ENCODE measurements at regions not wholly inside any gene's neighbourhood (a gene's known extent, or its start where the extent isn't known, plus 50 kb on each side); places are given as distances from the start of the nearest gene placed in this dataset.

- Histone ChIP-seq H3K4me3 (ENCODE audit: low read depth, low read length, poor library complexity, severe bottlenecking) (no peak overlapping the region), H3K4me2 (ENCODE audit: low read length) (no peak overlapping the region), H3F3A (ENCODE audit: insufficient read depth, low read length) (no peaks in the 10 kb centered on the region), H3K27ac (ENCODE audit: low read depth, low read length, poor library complexity, severe bottlenecking) (no peak overlapping the region), H4K20me1 (ENCODE audit: insufficient read depth, low read length) (no peaks in the 10 kb centered on the region), H3K27me3 (ENCODE audit: insufficient read depth, low read length) (no peaks in the 10 kb centered on the region), H2AFZ (ENCODE audit: low read length) (no peak overlapping the region), H3K4me1 (ENCODE audit: insufficient read depth, low read length, severe bottlenecking) (no peaks in the 10 kb centered on the region), H3K79me2 (ENCODE audit: insufficient read depth, low read length) (no peaks in the 10 kb centered on the region), H3K9me2 (ENCODE audit: low read depth, low read length) (no peaks in the 10 kb centered on the region), H3K36me3 (ENCODE audit: insufficient read depth, low read length) (no peaks in the 10 kb centered on the region), H3K9me3 (ENCODE audit: low read length) (no peaks in the 10 kb centered on the region), H3K9ac (ENCODE audit: low read length) (no peak overlapping the region)
- TF ChIP-seq, protein P1, sequence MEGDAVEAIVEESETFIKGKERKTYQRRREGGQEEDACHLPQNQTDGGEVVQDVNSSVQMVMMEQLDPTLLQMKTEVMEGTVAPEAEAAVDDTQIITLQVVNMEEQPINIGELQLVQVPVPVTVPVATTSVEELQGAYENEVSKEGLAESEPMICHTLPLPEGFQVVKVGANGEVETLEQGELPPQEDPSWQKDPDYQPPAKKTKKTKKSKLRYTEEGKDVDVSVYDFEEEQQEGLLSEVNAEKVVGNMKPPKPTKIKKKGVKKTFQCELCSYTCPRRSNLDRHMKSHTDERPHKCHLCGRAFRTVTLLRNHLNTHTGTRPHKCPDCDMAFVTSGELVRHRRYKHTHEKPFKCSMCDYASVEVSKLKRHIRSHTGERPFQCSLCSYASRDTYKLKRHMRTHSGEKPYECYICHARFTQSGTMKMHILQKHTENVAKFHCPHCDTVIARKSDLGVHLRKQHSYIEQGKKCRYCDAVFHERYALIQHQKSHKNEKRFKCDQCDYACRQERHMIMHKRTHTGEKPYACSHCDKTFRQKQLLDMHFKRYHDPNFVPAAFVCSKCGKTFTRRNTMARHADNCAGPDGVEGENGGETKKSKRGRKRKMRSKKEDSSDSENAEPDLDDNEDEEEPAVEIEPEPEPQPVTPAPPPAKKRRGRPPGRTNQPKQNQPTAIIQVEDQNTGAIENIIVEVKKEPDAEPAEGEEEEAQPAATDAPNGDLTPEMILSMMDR (IDR thresholded peaks at IDR 0.05; ENCODE audit: low read length), result no peak
- TF ChIP-seq EZH2 (IDR thresholded peaks at IDR 0.05; ENCODE audit: borderline replicate concordance, low read length), result no peak
These were observed 424.1 kb downstream of the SMARCA1 start for GRCh38 chrX:129099207-129099606.

GRCh38 chrX:129097668-129098067 is 425.6 kb downstream of the SMARCA1 start:
- Histone ChIP-seq H2AFZ (ENCODE audit: low read length) (no peak overlapping the region), H3F3A (ENCODE audit: insufficient read depth, low read length) (no peaks in the 10 kb centered on the region), H3K36me3 (ENCODE audit: insufficient read depth, low read length) (no peaks in the 10 kb centered on the region), H3K9me2 (ENCODE audit: low read depth, low read length) (no peaks in the 10 kb centered on the region), H3K9ac (ENCODE audit: low read length) (no peak overlapping the region), H3K27me3 (ENCODE audit: insufficient read depth, low read length) (no peaks in the 10 kb centered on the region), H3K79me2 (ENCODE audit: insufficient read depth, low read length) (no peaks in the 10 kb centered on the region), H4K20me1 (ENCODE audit: insufficient read depth, low read length) (no peaks in the 10 kb centered on the region), H3K4me2 (ENCODE audit: low read length) (no peak overlapping the region), H3K27ac (ENCODE audit: low read depth, low read length, poor library complexity, severe bottlenecking) (no peak overlapping the region), H3K9me3 (ENCODE audit: low read length) (no peaks in the 10 kb centered on the region), H3K4me3 (ENCODE audit: low read depth, low read length, poor library complexity, severe bottlenecking) (no peak overlapping the region), H3K4me1 (ENCODE audit: insufficient read depth, low read length, severe bottlenecking) (no peaks in the 10 kb centered on the region)
- TF ChIP-seq, protein P1 (IDR thresholded peaks at IDR 0.05; ENCODE audit: low read length), result no peak
- TF ChIP-seq EZH2 (IDR thresholded peaks at IDR 0.05; ENCODE audit: borderline replicate concordance, low read length), result no peak

DNA sequence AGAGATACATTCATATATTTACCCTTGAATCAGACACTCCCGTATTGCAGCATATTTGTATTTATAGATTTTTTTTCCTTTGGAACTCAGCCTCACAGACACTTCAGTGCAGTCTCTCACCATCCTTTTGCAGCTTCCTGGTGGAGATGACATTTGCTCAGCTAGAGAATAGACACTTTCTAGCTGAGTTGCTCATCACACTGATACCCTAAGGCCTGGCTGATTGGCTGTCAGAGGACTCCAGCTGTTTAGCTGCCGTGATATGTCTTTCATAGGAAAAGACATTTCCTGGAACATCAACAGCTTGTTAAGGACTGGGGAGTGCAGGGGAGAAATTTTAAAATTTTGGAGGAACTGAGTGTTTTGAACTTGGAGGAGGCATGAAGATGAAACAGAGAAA is 429.6 kb downstream of the SMARCA1 start:
- Histone ChIP-seq H3K79me2 (ENCODE audit: insufficient read depth, low read length) (no peaks in the 10 kb centered on the region), H3K4me1 (ENCODE audit: insufficient read depth, low read length, severe bottlenecking) (no peaks in the 10 kb centered on the region), H3K36me3 (ENCODE audit: insufficient read depth, low read length) (no peaks in the 10 kb centered on the region), H3K9ac (ENCODE audit: low read length) (no peak overlapping the region), H3K27ac (ENCODE audit: low read depth, low read length, poor library complexity, severe bottlenecking) (no peak overlapping the region), H3K27me3 (ENCODE audit: insufficient read depth, low read length) (no peaks in the 10 kb centered on the region), H3K4me3 (ENCODE audit: low read depth, low read length, poor library complexity, severe bottlenecking) (no peak overlapping the region), H3F3A (ENCODE audit: insufficient read depth, low read length) (no peaks in the 10 kb centered on the region), H3K9me2 (ENCODE audit: low read depth, low read length) (no peaks in the 10 kb centered on the region), H3K4me2 (ENCODE audit: low read length) (no peak overlapping the region), H2AFZ (ENCODE audit: low read length) (no peak overlapping the region), H4K20me1 (ENCODE audit: insufficient read depth, low read length) (no peaks in the 10 kb centered on the region), H3K9me3 (ENCODE audit: low read length) (no peaks in the 10 kb centered on the region)
- no peak for TF ChIP-seq EZH2 (IDR thresholded peaks at IDR 0.05; ENCODE audit: borderline replicate concordance, low read length)
- TF ChIP-seq, protein P1 (IDR thresholded peaks at IDR 0.05; ENCODE audit: low read length), result no peak

Measured in OCI-LY1 (cell line).